ENCODE measurements at regions not wholly inside any gene's neighbourhood (a gene's known extent, or its start where the extent isn't known, plus 50 kb on each side); places are given as distances from the start of the nearest gene placed in this dataset.

DNA sequence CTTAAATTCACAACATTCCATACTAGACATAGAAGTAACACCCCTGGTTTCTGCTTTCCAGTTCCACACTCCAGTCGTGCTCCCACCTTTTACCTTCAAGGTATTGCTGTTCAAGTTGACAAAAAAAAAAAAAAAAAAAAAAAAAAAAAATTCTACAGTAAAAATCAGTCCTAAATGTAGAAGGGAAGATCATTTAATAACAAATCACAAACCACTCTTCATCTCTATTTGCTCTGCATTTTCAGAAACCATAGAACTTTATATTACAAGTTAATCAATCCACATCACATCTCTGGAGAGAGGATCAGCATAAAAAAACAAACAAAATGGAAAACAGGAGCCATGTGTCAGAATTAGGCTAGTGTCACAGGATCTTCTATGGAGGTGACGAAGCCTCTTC, 206.3 kb upstream of the KLF14 start:
- FAIRE-seq = no peak

DNA sequence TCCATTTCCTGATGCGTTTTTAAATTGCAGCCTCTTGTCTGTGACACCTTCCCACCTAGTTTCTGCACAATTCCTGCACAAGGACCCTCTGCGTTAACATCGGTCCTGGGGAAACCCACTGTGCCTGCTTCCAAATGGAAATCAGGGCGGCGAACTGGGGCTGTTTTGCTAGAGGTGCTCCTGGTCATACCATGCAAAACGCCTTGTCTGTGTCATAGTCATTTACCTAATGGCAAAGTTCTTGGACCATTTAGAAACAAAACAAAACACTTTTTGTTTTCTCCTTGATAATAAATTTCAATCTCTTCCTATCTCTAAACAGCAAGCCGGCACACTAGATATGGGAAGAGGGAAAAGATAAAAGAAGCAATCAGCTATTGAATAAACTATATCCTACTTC, 206.9 kb upstream of the KLF14 start:
- TF ChIP-seq POLR2AphosphoS5 (IDR thresholded peaks at IDR 0.05; ENCODE audit: low read depth, low read length) (no peak; the same call in 1 of the 2 replicates), POLR2A (IDR thresholded peaks at IDR 0.05; ENCODE audit: low read depth, low read length) (no peak), TAF1 (IDR thresholded peaks at IDR 0.05; ENCODE audit: borderline replicate concordance, low read depth, low read length) (no peak)
- FAIRE-seq (no peak), DNase-seq (ENCODE audit: insufficient read length) (no peak)

More for the DNA sequence above, 206.3 kb upstream of the KLF14 start:
- TF ChIP-seq TAF1 (IDR thresholded peaks at IDR 0.05; ENCODE audit: borderline replicate concordance, low read depth, low read length) (no peak), POLR2A (IDR thresholded peaks at IDR 0.05; ENCODE audit: low read depth, low read length) (no peak), POLR2AphosphoS5 (IDR thresholded peaks at IDR 0.05; ENCODE audit: low read depth, low read length) (no peak; the same call in 1 of the 2 replicates)
- no peak for DNase-seq (ENCODE audit: insufficient read length)

DNA sequence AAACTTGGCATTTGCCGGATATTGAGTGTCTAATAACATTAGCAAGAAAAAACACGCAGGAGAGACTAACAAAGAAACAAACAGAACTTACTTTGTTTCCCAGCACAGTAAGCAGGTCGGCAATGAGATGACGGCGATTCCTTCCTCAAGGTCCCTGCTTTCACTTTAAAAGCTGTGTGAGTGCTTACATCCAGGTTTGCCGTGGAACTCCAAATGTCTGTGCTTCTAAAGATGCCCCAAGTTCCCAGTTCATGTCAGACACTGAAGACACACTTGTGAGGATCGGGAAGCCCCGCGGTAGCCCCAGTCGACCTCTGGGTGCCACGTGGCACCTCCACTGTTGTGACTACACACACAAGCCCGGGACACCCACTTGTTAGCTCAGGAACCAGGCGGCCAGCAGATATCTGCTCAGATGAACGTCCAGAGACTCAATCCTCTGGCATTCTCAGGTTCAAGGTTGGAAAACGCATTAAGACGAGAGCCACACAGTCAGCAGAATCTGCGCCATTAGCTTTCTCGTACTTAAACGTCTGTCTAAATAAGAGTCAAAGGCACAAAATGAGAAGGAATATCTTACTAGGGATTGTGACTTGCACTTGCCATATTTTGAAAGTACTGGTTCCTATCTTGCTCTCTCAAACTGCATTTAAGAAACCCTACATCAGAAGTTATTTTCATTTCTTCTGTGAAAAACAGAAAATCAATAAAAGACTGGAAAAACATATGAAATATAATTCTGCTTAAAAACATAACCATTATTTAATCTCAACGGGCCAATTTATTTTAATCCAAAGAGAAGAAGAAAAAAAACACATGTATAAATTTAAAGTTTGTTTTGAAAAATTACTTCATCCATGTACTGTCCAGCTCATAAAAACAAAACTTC, 207.6 kb upstream of the KLF14 start:
- peak; percentile 24; the same call in 1 of the 2 replicates for TF ChIP-seq POLR2A (IDR thresholded peaks at IDR 0.05; ENCODE audit: low read depth, low read length)
- no peak for TF ChIP-seq TAF1 (IDR thresholded peaks at IDR 0.05; ENCODE audit: borderline replicate concordance, low read depth, low read length)
- peak; percentile 40 for TF ChIP-seq POLR2AphosphoS5 (IDR thresholded peaks at IDR 0.05; ENCODE audit: low read depth, low read length)
- DNase-seq (ENCODE audit: insufficient read length) (no peak), FAIRE-seq (peak; percentile 21)

DNA sequence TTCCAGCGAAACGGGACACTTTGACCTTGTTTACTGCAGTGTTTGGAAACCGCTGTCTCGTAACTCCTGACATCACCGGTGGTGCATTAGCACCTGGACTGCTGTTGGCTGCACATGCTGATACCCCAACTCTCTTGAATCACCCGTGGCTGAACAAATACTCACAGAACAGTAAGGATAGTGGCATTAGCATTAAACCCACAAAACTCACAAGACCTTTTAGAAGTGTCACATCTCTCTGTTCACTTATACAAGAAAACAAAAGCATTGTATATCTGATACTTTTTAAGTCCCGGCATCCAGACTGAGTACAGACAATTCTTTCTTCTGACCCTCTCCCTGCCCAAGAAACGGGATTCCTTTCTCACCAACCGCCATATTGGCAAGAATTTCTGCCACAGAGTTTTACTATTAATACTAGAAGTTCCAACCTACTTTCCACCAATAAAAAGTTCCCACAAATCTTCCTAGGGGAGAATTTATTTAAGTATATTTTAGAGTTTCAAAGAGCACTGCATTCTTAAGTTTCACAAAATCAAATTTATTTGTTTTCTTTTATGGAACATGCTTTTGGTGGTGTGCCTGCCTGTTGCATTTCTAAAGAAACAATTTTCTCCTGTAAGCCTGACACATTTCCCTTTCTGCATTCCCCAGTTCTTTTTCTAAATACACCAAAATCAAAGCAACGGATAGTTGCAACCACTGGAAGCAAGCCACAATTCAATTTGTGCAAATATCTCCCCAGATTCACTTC, 208.4 kb upstream of the KLF14 start:
- FAIRE-seq = peak; percentile 48
- 0 out of 2 replicates have a peak, but pooled peaks have one; percentile 32 for TF ChIP-seq POLR2AphosphoS5 (IDR thresholded peaks at IDR 0.05; ENCODE audit: low read depth, low read length)
- TF ChIP-seq POLR2A (IDR thresholded peaks at IDR 0.05; ENCODE audit: low read depth, low read length) = no peak; the same call in 1 of the 2 replicates
- DNase-seq (ENCODE audit: insufficient read length) = no peak

DNA sequence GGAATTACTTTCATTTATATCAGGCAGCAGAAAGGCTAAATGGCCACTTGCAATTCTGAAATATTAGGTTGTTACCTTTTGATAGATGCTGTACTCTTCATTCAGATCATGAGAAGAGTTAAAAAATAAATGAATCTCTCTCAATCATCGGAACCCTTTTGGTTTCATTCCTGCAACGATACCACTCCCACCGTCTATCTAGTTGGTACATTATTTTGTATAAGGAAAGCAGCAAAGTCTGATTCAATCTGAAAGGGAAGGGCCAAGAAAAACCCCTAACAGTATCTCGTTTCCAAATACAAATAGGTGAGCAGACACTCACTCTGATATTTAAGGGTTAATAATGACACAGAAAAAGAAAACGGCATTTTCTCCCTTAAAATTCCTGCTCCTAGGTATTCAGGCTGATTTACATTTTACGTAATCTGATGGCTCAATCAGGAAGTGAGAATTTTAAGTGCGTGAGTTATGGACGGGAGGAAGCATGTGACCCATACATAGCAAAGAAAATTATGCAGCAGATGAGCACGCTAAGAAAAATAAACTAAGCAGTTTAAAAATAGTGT, 209.4 kb upstream of the KLF14 start:
- DNase-seq (ENCODE audit: insufficient read length) = no peak
- peak; percentile 88 for FAIRE-seq
- TF ChIP-seq TAF1 (IDR thresholded peaks at IDR 0.05; ENCODE audit: borderline replicate concordance, low read depth, low read length) = no peak
- no peak; the same call in 1 of the 2 replicates for TF ChIP-seq POLR2A (IDR thresholded peaks at IDR 0.05; ENCODE audit: low read depth, low read length)
- TF ChIP-seq POLR2AphosphoS5 (IDR thresholded peaks at IDR 0.05; ENCODE audit: low read depth, low read length) = no peak

DNA sequence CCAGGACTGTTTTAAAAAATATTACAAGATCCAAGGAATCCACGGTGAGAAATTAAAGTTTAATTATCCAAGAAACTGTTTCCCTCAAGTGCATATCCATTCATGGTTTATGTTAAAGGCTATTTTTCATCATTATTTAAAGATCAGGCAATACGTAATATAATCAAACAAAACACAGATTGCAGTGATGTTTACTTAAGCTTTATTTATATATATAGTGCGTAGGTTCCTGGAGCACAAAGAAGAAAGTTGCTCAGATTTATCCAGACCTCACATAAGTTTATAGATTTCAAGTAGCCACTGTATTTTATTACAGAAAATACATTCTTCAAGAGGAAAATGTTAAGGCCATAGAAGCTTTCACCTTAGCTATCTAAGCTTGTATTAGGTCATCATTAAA, 210.0 kb upstream of the KLF14 start:
- DNase-seq (ENCODE audit: insufficient read length) = no peak
- FAIRE-seq = no peak
- no peak for TF ChIP-seq POLR2A (IDR thresholded peaks at IDR 0.05; ENCODE audit: low read depth, low read length)
- TF ChIP-seq TAF1 (IDR thresholded peaks at IDR 0.05; ENCODE audit: borderline replicate concordance, low read depth, low read length) = no peak
- no peak for TF ChIP-seq POLR2AphosphoS5 (IDR thresholded peaks at IDR 0.05; ENCODE audit: low read depth, low read length)

DNA sequence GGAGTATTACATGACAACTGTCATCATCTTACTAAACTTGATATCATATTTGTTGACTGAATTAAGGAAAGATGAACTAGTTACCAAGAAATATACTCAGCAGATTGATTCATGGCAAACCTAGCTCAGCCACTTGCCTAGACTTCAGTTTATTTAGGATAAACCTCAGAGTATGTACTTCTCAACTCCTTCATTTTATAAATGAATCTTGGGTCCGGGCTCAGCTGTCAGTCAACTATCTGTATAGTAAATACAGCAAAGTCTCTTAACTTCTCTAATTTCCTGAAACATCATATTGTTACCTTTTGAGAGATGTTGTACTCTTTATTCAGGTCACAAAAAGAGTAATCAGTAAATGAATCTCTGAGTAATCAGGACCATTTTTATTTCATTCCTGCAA, 211.0 kb upstream of the KLF14 start:
- no peak for FAIRE-seq
- TF ChIP-seq POLR2AphosphoS5 (IDR thresholded peaks at IDR 0.05; ENCODE audit: low read depth, low read length) (no peak), TAF1 (IDR thresholded peaks at IDR 0.05; ENCODE audit: borderline replicate concordance, low read depth, low read length) (no peak), POLR2A (IDR thresholded peaks at IDR 0.05; ENCODE audit: low read depth, low read length) (no peak; the same call in 1 of the 2 replicates)

DNA sequence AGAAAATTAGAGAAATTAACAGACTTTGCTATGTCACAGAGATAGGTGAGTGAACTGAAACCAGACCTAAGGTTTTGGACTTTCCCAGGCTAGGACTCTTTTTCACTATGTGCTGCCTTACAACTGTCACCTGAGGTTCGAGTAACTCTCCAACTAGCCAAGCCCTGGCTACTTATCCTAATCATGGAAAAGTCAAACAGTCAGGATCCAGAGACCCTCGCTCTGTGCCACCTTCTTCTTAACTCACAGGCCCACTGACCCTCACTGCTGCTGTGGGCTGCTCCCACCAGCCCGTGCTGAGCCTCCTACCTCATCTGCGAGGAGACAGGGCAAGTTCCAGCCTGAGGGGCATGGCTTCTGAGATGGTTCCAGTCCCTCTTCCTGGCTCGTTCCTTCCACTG, 211.4 kb upstream of the KLF14 start:
- TF ChIP-seq POLR2AphosphoS5 (IDR thresholded peaks at IDR 0.05; ENCODE audit: low read depth, low read length) (peak; percentile 19; the same call in 1 of the 2 replicates), TAF1 (IDR thresholded peaks at IDR 0.05; ENCODE audit: borderline replicate concordance, low read depth, low read length) (no peak), POLR2A (IDR thresholded peaks at IDR 0.05; ENCODE audit: low read depth, low read length) (peak; percentile 38; the same call in 1 of the 2 replicates)
- no peak for DNase-seq (ENCODE audit: insufficient read length)
- peak; percentile 78 for FAIRE-seq

More for the DNA sequence above, 211.0 kb upstream of the KLF14 start:
- no peak for DNase-seq (ENCODE audit: insufficient read length)

DNA sequence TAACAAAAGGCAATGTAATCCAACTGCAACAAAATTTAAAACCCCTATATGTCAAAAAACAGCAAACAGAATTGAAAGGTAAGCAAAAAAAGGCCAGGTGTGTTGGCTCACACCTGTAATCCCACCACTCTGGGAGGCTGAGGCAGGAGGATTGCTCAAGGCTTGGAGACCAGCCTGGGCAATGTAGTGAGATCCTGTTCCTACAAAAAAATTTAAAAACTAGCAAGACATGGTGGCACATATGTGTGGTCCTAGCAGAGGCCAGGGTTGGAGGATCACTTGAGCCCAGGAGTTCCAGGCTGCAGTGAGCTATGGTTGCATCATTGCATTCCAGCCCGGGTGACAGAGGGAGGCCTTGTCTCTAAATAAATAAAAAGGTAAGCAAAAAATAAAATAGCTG, 212.1 kb upstream of the KLF14 start:
- TF ChIP-seq POLR2A (IDR thresholded peaks at IDR 0.05; ENCODE audit: low read depth, low read length) = no peak
- TF ChIP-seq TAF1 (IDR thresholded peaks at IDR 0.05; ENCODE audit: borderline replicate concordance, low read depth, low read length) = no peak
- TF ChIP-seq POLR2AphosphoS5 (IDR thresholded peaks at IDR 0.05; ENCODE audit: low read depth, low read length) = no peak
- DNase-seq (ENCODE audit: insufficient read length) (no peak), FAIRE-seq (no peak)

DNA sequence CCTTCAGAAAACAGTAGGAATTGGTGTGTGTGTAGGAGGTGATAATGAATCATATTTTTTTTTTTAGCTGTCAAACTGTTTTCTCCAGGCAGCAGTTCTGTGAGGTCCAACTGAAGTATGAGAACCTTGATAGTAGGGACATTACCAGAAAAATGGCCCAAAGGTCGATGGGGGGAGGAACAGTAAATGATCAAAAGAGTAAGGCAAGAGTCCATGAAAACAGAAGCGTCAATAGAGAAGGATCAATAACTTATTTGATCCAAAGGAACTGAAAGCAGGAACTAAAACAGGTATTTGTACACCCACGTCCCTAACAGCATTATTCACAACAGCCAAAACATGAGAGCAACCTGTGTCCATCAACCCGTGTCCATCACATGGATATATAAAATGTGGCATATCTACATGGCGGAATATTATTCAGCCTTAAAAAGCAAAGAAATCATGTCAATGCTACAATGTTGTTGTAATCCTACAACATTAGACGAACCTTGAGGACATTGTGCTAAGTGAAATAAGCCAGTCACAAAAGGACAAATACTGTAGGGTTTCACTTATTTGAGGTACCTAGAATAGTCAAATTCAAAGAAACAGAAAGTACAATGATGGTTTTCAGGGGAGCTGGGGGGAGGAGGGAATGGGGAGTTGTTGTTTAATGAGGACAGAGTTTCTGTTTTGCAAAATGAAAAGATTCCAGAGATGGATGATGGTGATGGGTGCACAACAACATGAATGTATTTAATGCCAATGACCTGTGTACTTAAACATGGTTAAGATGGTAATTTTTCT, 214.0 kb upstream of the KLF14 start:
- FAIRE-seq (no peak), DNase-seq (ENCODE audit: insufficient read length) (no peak)

More for the DNA sequence above, 214.0 kb upstream of the KLF14 start:
- TF ChIP-seq POLR2AphosphoS5 (IDR thresholded peaks at IDR 0.05; ENCODE audit: low read depth, low read length) (peak; percentile 79), POLR2A (IDR thresholded peaks at IDR 0.05; ENCODE audit: low read depth, low read length) (peak; percentile 34; the same call in 1 of the 2 replicates), TAF1 (IDR thresholded peaks at IDR 0.05; ENCODE audit: borderline replicate concordance, low read depth, low read length) (no peak)

All from GM12892 (cell line).